ENCODE measurements at regions not wholly inside any gene's neighbourhood (a gene's known extent, or its start where the extent isn't known, plus 50 kb on each side); places are given as distances from the start of the nearest gene placed in this dataset.
A peak's percentile ranks its signal among the peaks of the same experiment; 100 is the strongest.

DNA sequence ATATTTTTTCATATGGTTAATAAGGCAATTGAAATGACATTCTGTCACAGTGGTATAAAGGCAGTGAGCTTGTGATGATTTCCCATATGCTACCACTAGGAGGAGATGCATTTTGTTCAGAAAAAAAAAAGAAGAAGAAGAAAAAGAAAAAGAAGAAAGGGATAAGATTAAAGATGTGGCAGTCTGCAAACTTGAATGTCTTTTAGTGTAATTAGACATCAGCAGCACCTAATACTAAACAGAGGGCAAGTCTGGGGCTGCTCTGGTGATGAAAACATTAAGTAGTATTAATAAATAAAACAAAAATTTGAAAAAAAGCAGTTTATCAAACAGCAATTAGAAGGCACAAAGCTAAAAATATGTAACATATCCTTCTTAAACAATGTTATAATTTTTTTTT is 95.4 kb upstream of the DEFB112 start:
- Histone ChIP-seq H2BK5ac (ENCODE audit: low read length) (no peak overlapping the region), H3K79me1 (ENCODE audit: low read depth, low read length) (no peaks in the 10 kb centered on the region), H3K18ac (ENCODE audit: low read length) (no peak overlapping the region), H3K14ac (ENCODE audit: low read length) (no peak overlapping the region), H3K27me3 (ENCODE audit: control insufficient read depth in 3 of 3, insufficient read depth in 3 of 3, low read depth in 1 of 3, low read length in 3 of 3) (no peaks in the 10 kb centered on the region), H3K36me3 (replicated peaks in 1 of 2; ENCODE audit: control insufficient read depth in 2 of 2, insufficient read depth in 2 of 2, low read length in 2 of 2) (no peaks in the 10 kb centered on the region), H3K4me3 (ENCODE audit: low read length in 2 of 2) (no peak overlapping the region), H3K4ac (ENCODE audit: low read length) (no peak overlapping the region), H2BK15ac (ENCODE audit: low read length) (no peak overlapping the region), H3K9ac (ENCODE audit: low read depth, low read length, poor library complexity) (no peak overlapping the region), H2AFZ (ENCODE audit: low read length) (no peak overlapping the region), H3K4me1 (ENCODE audit: control insufficient read depth in 2 of 2, insufficient read depth in 1 of 2, low read depth in 1 of 2, low read length in 2 of 2) (no peaks in the 10 kb centered on the region), H2AK5ac (ENCODE audit: low read depth, low read length) (no peak overlapping the region), H4K8ac (ENCODE audit: low read depth, low read length) (no peak overlapping the region), H4K91ac (ENCODE audit: low read depth, low read length, poor library complexity) (no peak overlapping the region), H2BK12ac (ENCODE audit: low read length) (no peak overlapping the region), H3K9me3 (replicated peaks in 1 of 2; ENCODE audit: control insufficient read depth in 2 of 2, insufficient read depth in 1 of 2, low read depth in 1 of 2, low read length in 2 of 2) (no peaks in the 10 kb centered on the region), H3K4me2 (ENCODE audit: insufficient read depth, low read length, poor library complexity, severe bottlenecking) (no peak overlapping the region), H3K27ac (replicated peaks; ENCODE audit: low read length) (no peak overlapping the region), H2BK120ac (ENCODE audit: low read depth, low read length) (no peak overlapping the region), H3K23ac (ENCODE audit: low read depth, low read length, poor library complexity) (no peak overlapping the region)
- DNase-seq (ENCODE audit: low spot score) = no peak

- Histone ChIP-seq H2AK5ac (ENCODE audit: low read depth, low read length) (no peak overlapping the region), H2AFZ (ENCODE audit: low read length) (no peak overlapping the region), H3K27me3 (ENCODE audit: control insufficient read depth in 3 of 3, insufficient read depth in 3 of 3, low read depth in 1 of 3, low read length in 3 of 3) (no peaks in the 10 kb centered on the region), H3K36me3 (replicated peaks in 1 of 2; ENCODE audit: control insufficient read depth in 2 of 2, insufficient read depth in 2 of 2, low read length in 2 of 2) (no peaks in the 10 kb centered on the region), H3K4me1 (ENCODE audit: control insufficient read depth in 2 of 2, insufficient read depth in 1 of 2, low read depth in 1 of 2, low read length in 2 of 2) (no peaks in the 10 kb centered on the region), H4K91ac (ENCODE audit: low read depth, low read length, poor library complexity) (no peak overlapping the region), H4K8ac (ENCODE audit: low read depth, low read length) (no peak overlapping the region), H3K79me1 (ENCODE audit: low read depth, low read length) (no peaks in the 10 kb centered on the region), H3K27ac (replicated peaks; ENCODE audit: low read length) (no peak overlapping the region), H2BK120ac (ENCODE audit: low read depth, low read length) (no peak overlapping the region), H2BK12ac (ENCODE audit: low read length) (no peak overlapping the region), H2BK5ac (ENCODE audit: low read length) (no peak overlapping the region), H2BK15ac (ENCODE audit: low read length) (no peak overlapping the region), H3K9me3 (replicated peaks in 1 of 2; ENCODE audit: control insufficient read depth in 2 of 2, insufficient read depth in 1 of 2, low read depth in 1 of 2, low read length in 2 of 2) (no peaks in the 10 kb centered on the region), H3K23ac (ENCODE audit: low read depth, low read length, poor library complexity) (no peak overlapping the region), H3K18ac (ENCODE audit: low read length) (no peak overlapping the region), H3K4me2 (ENCODE audit: insufficient read depth, low read length, poor library complexity, severe bottlenecking) (no peak overlapping the region), H3K4me3 (ENCODE audit: low read length in 2 of 2) (no peak overlapping the region), H3K9ac (ENCODE audit: low read depth, low read length, poor library complexity) (no peak overlapping the region), H3K4ac (ENCODE audit: low read length) (no peak overlapping the region), H3K14ac (ENCODE audit: low read length) (no peak overlapping the region)
- no CpG with 5 or more reads among the region's 3 CpGs for WGBS, 2 donors (ENCODE audit: extremely low coverage in 2 of 2, insufficient read length in 2 of 2, insufficient replicate concordance in 1 of 2)
- no peak for DNase-seq (ENCODE audit: low spot score)
These were observed 97.6 kb upstream of the DEFB112 start for GRCh38 chr6:50147371-50147770.

DNA sequence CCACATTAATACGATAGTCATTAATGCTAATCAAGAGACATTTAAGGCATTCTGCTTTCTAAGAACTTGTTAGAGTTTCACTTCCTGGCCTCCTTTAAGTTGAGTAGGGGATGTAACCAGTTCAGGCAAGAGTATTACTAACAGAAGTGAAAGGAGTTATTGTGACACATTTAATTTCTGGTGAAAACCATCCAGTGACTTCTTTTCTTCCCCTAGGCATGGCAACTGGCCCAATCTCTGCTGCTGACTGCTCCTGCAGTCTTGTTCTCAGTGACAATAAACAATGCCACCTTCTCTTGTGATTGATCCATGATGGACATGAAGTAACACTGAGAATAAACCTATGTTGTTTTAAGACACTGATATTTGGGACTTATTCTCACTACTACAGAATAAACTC is 130.9 kb upstream of the DEFB112 start:
- Histone ChIP-seq H2AK5ac (ENCODE audit: low read depth, low read length) (no peak overlapping the region), H3K4ac (ENCODE audit: low read length) (no peak overlapping the region), H3K27ac (replicated peaks; ENCODE audit: low read length) (no peak overlapping the region)

DNA sequence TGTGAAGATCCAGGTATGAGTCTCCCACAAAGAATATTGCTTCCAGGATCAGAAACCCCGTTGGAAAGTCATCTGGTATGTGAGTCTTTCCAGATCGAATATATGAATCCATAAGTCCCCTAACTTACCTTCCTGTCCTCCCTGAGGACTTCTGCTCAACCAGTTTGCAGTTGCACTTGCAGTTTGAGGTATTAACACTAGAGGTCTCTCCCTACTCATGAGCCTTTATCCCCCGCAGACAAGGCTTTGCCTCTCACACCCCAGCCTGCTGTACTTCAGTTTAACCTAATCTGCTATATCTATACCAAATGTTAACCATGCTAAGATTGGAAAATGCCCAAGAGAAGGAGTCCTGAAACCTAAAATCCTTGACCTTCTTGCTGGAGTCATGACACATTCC is 135.3 kb upstream of the DEFB112 start:
- no peak overlapping the region for H3K14ac ChIP-seq (ENCODE audit: low read length)
- no peak overlapping the region for H4K8ac ChIP-seq (ENCODE audit: low read depth, low read length)
- no CpG with 5 or more reads among the region's 3 CpGs for WGBS, 2 donors (ENCODE audit: extremely low coverage in 2 of 2, insufficient read length in 2 of 2, insufficient replicate concordance in 1 of 2)
- peaks cover 2 to 4% of the 10 kb centered on the region in 2 donors for H3K4me1 ChIP-seq (ENCODE audit: control insufficient read depth in 2 of 2, insufficient read depth in 1 of 2, low read depth in 1 of 2, low read length in 2 of 2)
- no peak overlapping the region for H3K4me3 ChIP-seq (ENCODE audit: low read length in 2 of 2)
- H2AFZ ChIP-seq (ENCODE audit: low read length) = no peak overlapping the region
- no peak overlapping the region for H3K9ac ChIP-seq (ENCODE audit: low read depth, low read length, poor library complexity)
- no peak overlapping the region for H3K4me2 ChIP-seq (ENCODE audit: insufficient read depth, low read length, poor library complexity, severe bottlenecking)
- no peaks in the 10 kb centered on the region for H3K9me3 ChIP-seq (replicated peaks in 1 of 2; ENCODE audit: control insufficient read depth in 2 of 2, insufficient read depth in 1 of 2, low read depth in 1 of 2, low read length in 2 of 2)
- no peaks in the 10 kb centered on the region for H3K27me3 ChIP-seq (ENCODE audit: control insufficient read depth in 3 of 3, insufficient read depth in 3 of 3, low read depth in 1 of 3, low read length in 3 of 3)
- no peaks in the 10 kb centered on the region for H3K36me3 ChIP-seq (replicated peaks in 1 of 2; ENCODE audit: control insufficient read depth in 2 of 2, insufficient read depth in 2 of 2, low read length in 2 of 2)
- H2BK120ac ChIP-seq (ENCODE audit: low read depth, low read length) = no peak overlapping the region
- no peak overlapping the region for H3K18ac ChIP-seq (ENCODE audit: low read length)
- H2BK12ac ChIP-seq (ENCODE audit: low read length) = no peak overlapping the region
- no peak overlapping the region for H3K27ac ChIP-seq (replicated peaks; ENCODE audit: low read length)
- peak; percentile 31 for DNase-seq (ENCODE audit: low spot score)
- no peak overlapping the region for H3K23ac ChIP-seq (ENCODE audit: low read depth, low read length, poor library complexity)
- H2BK5ac ChIP-seq (ENCODE audit: low read length) = no peak overlapping the region
- no peak overlapping the region for H2AK5ac ChIP-seq (ENCODE audit: low read depth, low read length)
- no peak overlapping the region for H2BK15ac ChIP-seq (ENCODE audit: low read length)
- H3K79me1 ChIP-seq (ENCODE audit: low read depth, low read length) = no peaks in the 10 kb centered on the region
- no peak overlapping the region for H4K91ac ChIP-seq (ENCODE audit: low read depth, low read length, poor library complexity)
- no peak overlapping the region for H3K4ac ChIP-seq (ENCODE audit: low read length)

More for the DNA sequence above, 130.9 kb upstream of the DEFB112 start:
- Histone ChIP-seq H3K4me2 (ENCODE audit: insufficient read depth, low read length, poor library complexity, severe bottlenecking) (no peak overlapping the region), H3K9ac (ENCODE audit: low read depth, low read length, poor library complexity) (no peak overlapping the region), H2BK120ac (ENCODE audit: low read depth, low read length) (no peak overlapping the region), H4K91ac (ENCODE audit: low read depth, low read length, poor library complexity) (no peak overlapping the region), H3K36me3 (replicated peaks in 1 of 2; ENCODE audit: control insufficient read depth in 2 of 2, insufficient read depth in 2 of 2, low read length in 2 of 2) (no peaks in the 10 kb centered on the region), H3K14ac (ENCODE audit: low read length) (no peak overlapping the region), H2BK15ac (ENCODE audit: low read length) (no peak overlapping the region), H3K4me3 (ENCODE audit: low read length in 2 of 2) (no peak overlapping the region), H3K18ac (ENCODE audit: low read length) (no peak overlapping the region), H2AFZ (ENCODE audit: low read length) (no peak overlapping the region), H3K9me3 (replicated peaks in 1 of 2; ENCODE audit: control insufficient read depth in 2 of 2, insufficient read depth in 1 of 2, low read depth in 1 of 2, low read length in 2 of 2) (no peaks in the 10 kb centered on the region), H3K4me1 (ENCODE audit: control insufficient read depth in 2 of 2, insufficient read depth in 1 of 2, low read depth in 1 of 2, low read length in 2 of 2) (no peaks in the 10 kb centered on the region), H2BK12ac (ENCODE audit: low read length) (no peak overlapping the region), H3K23ac (ENCODE audit: low read depth, low read length, poor library complexity) (no peak overlapping the region), H3K79me1 (ENCODE audit: low read depth, low read length) (no peaks in the 10 kb centered on the region), H4K8ac (ENCODE audit: low read depth, low read length) (no peak overlapping the region), H3K27me3 (ENCODE audit: control insufficient read depth in 3 of 3, insufficient read depth in 3 of 3, low read depth in 1 of 3, low read length in 3 of 3) (no peaks in the 10 kb centered on the region), H2BK5ac (ENCODE audit: low read length) (no peak overlapping the region)
- no peak for DNase-seq (ENCODE audit: low spot score)
- WGBS, 2 donors (ENCODE audit: extremely low coverage in 2 of 2, insufficient read length in 2 of 2, insufficient replicate concordance in 1 of 2) = no CpG with 5 or more reads among the region's 1 CpG

Measured in neuronal stem cell (in vitro differentiated cells).